HEK293T (cell line): ENCODE measurements at regions not wholly inside any gene's neighbourhood (a gene's known extent, or its start where the extent isn't known, plus 50 kb on each side); places are given as distances from the start of the nearest gene placed in this dataset.

Experiments used
- CTCF ChIA-PET: fragments of 350-600 bp; formaldehyde crosslinking; extraction: SDS; loops from one replicate; lab custom pipeline; 2021; ENCODE audit warnings: antibody characterized with exemption, inconsistent platforms; lab: Yijun Ruan, JAX
- POLR2A ChIA-PET: fragments of 350-600 bp; formaldehyde crosslinking; extraction: SDS; loops from one replicate; lab custom pipeline; 2020; ENCODE audit warnings: antibody characterized with exemption, inconsistent platforms; lab: Yijun Ruan, JAX
- DNase-seq: peaks from one replicate; pipeline ENCODE4 v3.0.0; 2012; ENCODE audit warnings: mixed read lengths; ENCODE audit errors: extremely low spot score
- ARNT ChIP-seq: fragments of 450-650 bp; IDR thresholded peaks from 2 replicates; pipeline ENCODE4 v1.6.1; 2017; ENCODE audit warnings: mild to moderate bottlenecking
- BHLHE40 ChIP-seq: fragments of 450-650 bp; IDR thresholded peaks from 2 replicates; pipeline ENCODE4 v1.6.1; 2016; ENCODE audit warnings: mild to moderate bottlenecking, moderate library complexity, borderline replicate concordance
- CTBP1 ChIP-seq: fragments of 450-650 bp; IDR thresholded peaks from 2 replicates; pipeline ENCODE4 v1.6.1; 2016; ENCODE audit warnings: borderline replicate concordance
- ELF4 ChIP-seq: fragments of 450-650 bp; IDR thresholded peaks from 2 replicates; pipeline ENCODE4 v1.6.1; 2017; ENCODE audit warnings: antibody characterized with exemption
- FOXA1 ChIP-seq: fragments of 450-650 bp; IDR thresholded peaks from 2 replicates; pipeline ENCODE4 v1.6.1; 2016; ENCODE audit warnings: mild to moderate bottlenecking
- FOXK2 ChIP-seq: fragments of 450-650 bp; IDR thresholded peaks from 2 replicates; pipeline ENCODE4 v1.6.1; 2016; ENCODE audit warnings: mild to moderate bottlenecking
- FOXM1 ChIP-seq: fragments of 450-650 bp; IDR thresholded peaks from 2 replicates; pipeline ENCODE4 v1.6.1; 2017; ENCODE audit warnings: mild to moderate bottlenecking, borderline replicate concordance
- HDGF ChIP-seq: fragments of 450-650 bp; IDR thresholded peaks from 2 replicates; pipeline ENCODE4 v1.6.1; 2017; ENCODE audit warnings: antibody characterized with exemption, borderline replicate concordance
- L3MBTL2 ChIP-seq: fragments of 450-650 bp; conservative IDR thresholded peaks from 2 replicates; pipeline ENCODE4 v1.6.1; 2016; ENCODE audit warnings: mild to moderate bottlenecking
- LEF1 ChIP-seq: fragments of 450-650 bp; IDR thresholded peaks from 2 replicates; pipeline ENCODE4 v1.6.1; 2017; ENCODE audit warnings: mild to moderate bottlenecking, borderline replicate concordance
- NFRKB ChIP-seq: fragments of 450-650 bp; IDR thresholded peaks from 2 replicates; pipeline ENCODE4 v1.6.1; 2016; ENCODE audit warnings: mild to moderate bottlenecking, moderate library complexity
- PKNOX1 ChIP-seq: fragments of 450-650 bp; IDR thresholded peaks from 2 replicates; pipeline ENCODE4 v1.6.1; 2016
- SP1 ChIP-seq: fragments of 450-650 bp; IDR thresholded peaks from 2 replicates; pipeline ENCODE4 v1.6.1; 2017
- SUZ12 ChIP-seq: fragments of 450-650 bp; IDR thresholded peaks from 2 replicates; pipeline ENCODE4 v1.6.1; 2016; ENCODE audit warnings: mild to moderate bottlenecking
- TARDBP ChIP-seq: fragments of 450-650 bp; IDR thresholded peaks from 2 replicates; pipeline ENCODE4 v1.6.1; 2016
- ZNF384 ChIP-seq: fragments of 450-650 bp; IDR thresholded peaks from 2 replicates; pipeline ENCODE4 v1.6.1; 2016

- TF ChIP-seq FOXA1 (no peak), BHLHE40 (no peak), L3MBTL2 (0 out of 2 replicates have a peak, but pooled peaks have one; percentile 18), ZNF384 (no peak)
- POLR2A ChIA-PET = no interaction called here
- DNase-seq = no peak
- CTCF ChIA-PET = no interaction called here
Observed at GRCh38 chr6:23003671-23004467, 434.5 kb downstream of the HDGFL1 start.

- ChIA-PET CTCF (no interaction called here), POLR2A (no interaction called here)
- no peak for DNase-seq
- TF ChIP-seq PKNOX1 (no peak), CTBP1 (no peak), TARDBP (no peak), SP1 (no peak), NFRKB (no peak), BHLHE40 (no peak), FOXA1 (no peak), L3MBTL2 (no peak)
Observed at GRCh38 chr6:23006656-23007055, 437.3 kb downstream of the HDGFL1 start.

- POLR2A ChIA-PET = no interaction called here
- CTCF ChIA-PET = no interaction called here
- no peak for DNase-seq
- TF ChIP-seq BHLHE40 = no peak
- no peak for TF ChIP-seq CTBP1
- TF ChIP-seq TARDBP = no peak
- TF ChIP-seq SUZ12 = no peak
- no peak for TF ChIP-seq FOXK2
Observed at GRCh38 chr6:23011615-23012014, 442.2 kb downstream of the HDGFL1 start.

- POLR2A ChIA-PET = no interaction called here
- CTCF ChIA-PET = no interaction called here
- TF ChIP-seq CTBP1 (no peak), FOXM1 (no peak), FOXK2 (no peak), LEF1 (no peak), ARNT (no peak), FOXA1 (no peak), L3MBTL2 (no peak), BHLHE40 (no peak), ZNF384 (no peak)
- DNase-seq = no peak
Observed at GRCh38 chr6:23013776-23014175, 444.4 kb downstream of the HDGFL1 start.

GRCh38 chr6:23016696-23017095 is 447.3 kb downstream of the HDGFL1 start:
- TF ChIP-seq SP1 (no peak), NFRKB (no peak), TARDBP (no peak), LEF1 (no peak), CTBP1 (no peak), FOXM1 (no peak), FOXK2 (no peak), BHLHE40 (no peak), HDGF (no peak), ARNT (no peak)
- DNase-seq = no peak
- ChIA-PET POLR2A (no interaction called here), CTCF (no interaction called here)

- no peak for DNase-seq
- ChIA-PET CTCF (no interaction called here), POLR2A (no interaction called here)
- TF ChIP-seq TARDBP = no peak
- no peak for TF ChIP-seq FOXA1
- no peak for TF ChIP-seq SUZ12
- no peak for TF ChIP-seq HDGF
Observed at GRCh38 chr6:23021487-23021886, 452.1 kb downstream of the HDGFL1 start.

GRCh38 chr6:23027281-23027680 is 457.9 kb downstream of the HDGFL1 start:
- ChIA-PET CTCF (no interaction called here), POLR2A (no interaction called here)
- DNase-seq = no peak
- TF ChIP-seq TARDBP (no peak), SUZ12 (no peak), LEF1 (no peak), FOXK2 (no peak), NFRKB (no peak), ELF4 (no peak), CTBP1 (no peak), FOXA1 (no peak), HDGF (no peak), SP1 (no peak), ARNT (no peak), PKNOX1 (no peak), BHLHE40 (no peak), L3MBTL2 (no peak)

- TF ChIP-seq PKNOX1 (no peak), HDGF (no peak), ARNT (no peak), CTBP1 (no peak), SP1 (no peak), FOXA1 (no peak)
- no peak for DNase-seq
- ChIA-PET POLR2A (no interaction called here), CTCF (no interaction called here)
Observed at GRCh38 chr6:23031986-23032385, 462.6 kb downstream of the HDGFL1 start.
